ENCODE measurements at regions not wholly inside any gene's neighbourhood (a gene's known extent, or its start where the extent isn't known, plus 50 kb on each side); places are given as distances from the start of the nearest gene placed in this dataset.
A peak's percentile ranks its signal among the peaks of the same experiment; 100 is the strongest.

DNA sequence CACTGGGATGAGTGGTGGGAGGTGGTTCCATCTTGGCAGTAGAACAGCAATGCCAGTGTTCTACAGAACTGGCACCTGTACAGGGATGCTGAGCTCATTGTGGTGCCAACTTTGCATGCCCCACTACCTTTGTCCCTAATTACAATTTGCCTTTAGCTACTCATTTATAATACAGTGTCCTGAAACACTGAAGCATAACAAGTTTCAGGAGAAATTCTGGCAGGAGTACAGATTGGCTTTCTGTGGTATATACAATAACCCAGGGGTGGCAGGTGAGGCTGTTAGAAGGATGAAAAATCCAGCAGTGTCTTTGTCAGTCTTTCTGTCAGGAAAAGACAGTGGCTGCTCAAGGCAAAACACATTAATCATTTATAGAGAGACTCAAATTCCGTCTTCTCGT is 240.3 kb downstream of the FAM76B start:
- no peak overlapping the region for H3K27ac ChIP-seq
- TF ChIP-seq, protein P1, sequence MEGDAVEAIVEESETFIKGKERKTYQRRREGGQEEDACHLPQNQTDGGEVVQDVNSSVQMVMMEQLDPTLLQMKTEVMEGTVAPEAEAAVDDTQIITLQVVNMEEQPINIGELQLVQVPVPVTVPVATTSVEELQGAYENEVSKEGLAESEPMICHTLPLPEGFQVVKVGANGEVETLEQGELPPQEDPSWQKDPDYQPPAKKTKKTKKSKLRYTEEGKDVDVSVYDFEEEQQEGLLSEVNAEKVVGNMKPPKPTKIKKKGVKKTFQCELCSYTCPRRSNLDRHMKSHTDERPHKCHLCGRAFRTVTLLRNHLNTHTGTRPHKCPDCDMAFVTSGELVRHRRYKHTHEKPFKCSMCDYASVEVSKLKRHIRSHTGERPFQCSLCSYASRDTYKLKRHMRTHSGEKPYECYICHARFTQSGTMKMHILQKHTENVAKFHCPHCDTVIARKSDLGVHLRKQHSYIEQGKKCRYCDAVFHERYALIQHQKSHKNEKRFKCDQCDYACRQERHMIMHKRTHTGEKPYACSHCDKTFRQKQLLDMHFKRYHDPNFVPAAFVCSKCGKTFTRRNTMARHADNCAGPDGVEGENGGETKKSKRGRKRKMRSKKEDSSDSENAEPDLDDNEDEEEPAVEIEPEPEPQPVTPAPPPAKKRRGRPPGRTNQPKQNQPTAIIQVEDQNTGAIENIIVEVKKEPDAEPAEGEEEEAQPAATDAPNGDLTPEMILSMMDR (conservative IDR thresholded peaks at IDR 0.05) = no peak
- TF ChIP-seq ZFX (IDR thresholded peaks at IDR 0.05) = no peak

DNA sequence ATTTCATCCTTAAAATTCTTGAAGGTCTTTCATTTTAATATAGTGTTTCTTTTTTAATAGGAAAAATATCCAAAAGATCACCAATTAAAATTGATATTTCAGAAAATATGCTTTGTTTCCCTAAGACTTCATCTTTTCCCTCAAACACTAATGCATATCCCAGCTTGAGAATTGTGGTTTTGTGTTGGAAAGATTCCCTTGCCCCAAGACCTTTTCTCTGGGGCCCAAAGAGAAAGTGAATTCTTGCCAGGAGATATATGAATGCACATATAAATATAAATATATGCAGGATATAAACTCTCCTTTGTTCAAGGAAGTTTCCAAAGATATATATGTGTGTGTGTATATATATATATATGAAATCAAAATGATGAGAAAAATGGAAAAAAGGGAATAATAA is 241.2 kb downstream of the FAM76B start:
- TF ChIP-seq ZFX (IDR thresholded peaks at IDR 0.05) = no peak
- TF ChIP-seq, protein P1 (conservative IDR thresholded peaks at IDR 0.05) = no peak
- H3K27ac ChIP-seq = no peak overlapping the region

DNA sequence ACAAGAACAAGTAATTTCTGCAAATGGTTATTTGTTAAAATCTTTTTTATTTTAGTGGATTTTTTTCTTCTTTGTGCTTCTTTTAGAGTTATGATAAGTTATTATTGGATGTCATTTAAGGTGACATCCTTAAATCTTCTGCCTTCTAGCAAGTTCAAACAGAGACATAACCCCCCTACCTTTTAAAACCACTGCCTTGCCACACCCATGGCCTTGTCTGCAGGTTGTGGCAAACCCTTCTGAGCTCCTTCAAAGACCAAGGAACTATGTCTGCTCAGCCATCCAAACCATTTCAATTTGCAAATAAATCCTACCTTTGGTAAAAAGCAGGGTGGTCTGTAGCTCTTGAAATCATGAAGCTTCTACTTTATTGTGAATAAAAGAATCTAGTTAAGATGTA is 241.6 kb downstream of the FAM76B start:
- no peak for TF ChIP-seq ZFX (IDR thresholded peaks at IDR 0.05)

DNA sequence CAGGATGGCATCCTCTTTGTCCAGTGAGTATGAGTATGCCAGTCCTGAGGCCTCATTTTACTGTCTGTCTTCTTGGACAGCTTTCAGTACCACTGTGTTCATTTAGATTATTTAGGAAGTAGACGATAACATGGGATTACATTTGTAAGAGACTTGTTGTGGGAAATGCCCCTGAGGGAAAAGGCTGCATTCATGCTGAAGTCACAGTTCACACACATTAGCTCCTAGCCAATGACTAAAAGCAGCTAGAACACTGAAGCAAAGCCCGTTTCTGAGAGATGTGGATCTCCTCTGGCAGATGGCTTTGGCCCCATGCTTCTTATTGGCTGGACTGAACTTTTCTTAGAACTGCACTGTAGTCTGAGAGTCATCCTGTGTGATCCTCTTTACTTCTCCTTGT is 242.4 kb downstream of the FAM76B start:
- TF ChIP-seq ZFX (IDR thresholded peaks at IDR 0.05) = no peak
- TF ChIP-seq, protein P1 (conservative IDR thresholded peaks at IDR 0.05) = no peak
- H3K27ac ChIP-seq = no peak overlapping the region; the same call in 1 of the 2 replicates

More for the DNA sequence above, 241.6 kb downstream of the FAM76B start:
- H3K27ac ChIP-seq = no peak overlapping the region

DNA sequence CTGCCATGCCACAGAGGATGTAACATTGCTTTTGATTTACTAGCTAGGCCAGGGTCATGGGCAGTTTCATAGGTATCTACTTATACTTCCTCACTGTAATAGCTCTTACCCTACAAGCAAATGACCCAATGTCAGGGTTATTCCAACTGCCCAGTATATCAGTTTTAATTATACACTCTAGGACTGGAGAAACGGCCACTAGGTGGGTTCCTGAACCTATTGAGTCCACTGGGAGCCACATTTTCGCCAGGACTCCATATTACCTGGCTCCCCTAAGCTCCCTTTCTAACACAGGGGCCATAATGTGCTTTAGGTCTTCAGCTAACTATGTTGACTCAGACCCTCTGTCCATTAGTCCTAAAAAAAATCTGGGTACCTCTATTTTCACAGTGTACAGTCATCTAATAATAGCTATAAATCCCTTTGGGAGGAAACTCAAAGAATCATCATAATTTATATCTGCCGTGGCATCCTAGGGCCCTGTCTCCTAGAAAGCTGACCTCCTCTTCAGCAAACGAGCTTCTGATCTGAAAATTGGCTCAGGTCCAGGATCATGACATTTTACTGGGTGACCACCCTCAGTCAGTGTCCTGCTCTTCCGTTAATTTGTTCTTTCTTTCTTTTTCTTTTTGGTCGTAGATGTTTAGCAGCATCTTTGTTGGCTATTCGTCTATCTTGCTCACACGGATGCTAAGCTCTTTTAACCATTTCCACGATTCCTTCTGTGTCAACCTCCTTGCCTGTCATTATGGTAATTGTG is 244.3 kb downstream of the FAM76B start:
- H3K27ac ChIP-seq = no peak overlapping the region
- no peak for TF ChIP-seq ZFX (IDR thresholded peaks at IDR 0.05)
- TF ChIP-seq, protein P1 (conservative IDR thresholded peaks at IDR 0.05) = peak; percentile 50

DNA sequence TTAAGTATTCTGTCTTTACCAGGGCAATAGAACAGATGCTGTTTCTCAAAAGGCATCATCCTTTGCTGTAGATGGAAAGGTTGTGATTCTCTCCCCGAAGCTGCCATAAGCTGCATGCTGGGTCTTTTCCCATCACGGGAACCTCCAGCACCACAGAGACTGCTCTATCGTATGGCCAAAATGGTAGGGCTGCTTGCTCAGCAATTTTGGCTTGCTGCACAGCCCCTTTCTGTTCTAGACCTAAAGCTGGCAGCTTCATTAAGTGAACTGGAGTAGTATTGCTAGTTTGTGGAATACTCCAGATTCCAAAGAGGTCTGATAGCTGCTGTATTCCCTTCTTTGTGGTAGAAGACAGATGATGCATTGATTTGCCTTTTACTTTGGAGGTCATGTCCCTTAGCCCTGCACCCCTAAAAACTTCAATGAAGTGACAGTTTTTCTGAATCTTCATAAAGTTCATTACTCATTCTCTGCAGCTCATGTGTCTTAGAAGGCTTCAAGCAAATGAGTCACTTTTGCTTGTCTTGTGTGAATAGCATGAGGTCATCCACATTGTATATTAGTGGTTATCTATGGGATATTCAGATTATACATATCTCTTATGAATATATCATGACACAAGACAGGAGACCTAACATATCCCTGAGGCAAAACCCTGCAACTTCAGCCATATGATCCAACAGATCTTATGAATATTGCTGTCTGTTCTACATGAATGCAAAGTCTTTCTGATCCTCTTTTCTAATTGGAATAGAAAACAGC is 245.3 kb downstream of the FAM76B start:
- no peak overlapping the region for H3K27ac ChIP-seq
- TF ChIP-seq ZFX (IDR thresholded peaks at IDR 0.05) = no peak
- TF ChIP-seq, protein P1 (conservative IDR thresholded peaks at IDR 0.05) = no peak

DNA sequence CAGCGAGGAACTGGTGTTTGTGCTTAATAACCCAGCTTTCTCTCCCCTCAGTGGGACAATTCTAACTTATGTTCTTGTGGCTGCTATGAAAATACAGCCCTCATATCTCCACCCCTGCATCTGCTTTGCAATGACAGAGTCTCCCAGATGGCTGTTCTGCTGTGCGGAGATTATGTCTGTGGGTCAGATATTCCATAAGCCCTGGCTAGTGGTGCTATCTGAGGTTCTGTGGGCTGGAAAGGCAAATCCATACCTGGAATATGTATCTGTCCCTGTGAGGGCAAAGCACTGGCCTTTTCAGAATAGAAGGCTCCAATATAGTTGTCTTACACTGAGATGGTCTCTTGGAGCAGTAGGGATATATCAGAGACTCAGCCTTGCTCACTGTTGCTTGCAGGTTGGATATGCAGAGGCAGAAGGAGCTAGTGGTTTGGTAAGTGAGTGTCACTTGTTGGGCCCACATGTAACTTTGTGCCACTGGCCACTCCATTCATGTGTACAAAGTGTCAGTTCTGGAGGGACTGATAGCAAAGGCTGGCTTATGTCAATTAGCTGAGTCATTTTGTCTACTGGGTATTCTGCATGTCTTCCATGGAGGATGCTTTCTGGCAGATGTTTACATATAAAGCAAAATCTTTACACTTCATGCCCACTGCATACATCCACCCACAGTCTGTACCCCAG is 246.6 kb downstream of the FAM76B start:
- no peak overlapping the region for H3K27ac ChIP-seq
- no peak for TF ChIP-seq ZFX (IDR thresholded peaks at IDR 0.05)
- TF ChIP-seq, protein P1 (conservative IDR thresholded peaks at IDR 0.05) = no peak

All from C4-2B (cell line).